ENCODE measurements at regions not wholly inside any gene's neighbourhood (a gene's known extent, or its start where the extent isn't known, plus 50 kb on each side); places are given as distances from the start of the nearest gene placed in this dataset.

- no peaks in the 10 kb centered on the region for H3K36me3 ChIP-seq (ENCODE audit: insufficient read depth)
- no peak overlapping the region for H3K27ac ChIP-seq (ENCODE audit: low read depth)
- H2AFZ ChIP-seq: no peak overlapping the region
- H3K79me2 ChIP-seq (replicated peaks; ENCODE audit: insufficient read depth): no peaks in the 10 kb centered on the region
- no peaks in the 10 kb centered on the region for H3F3A ChIP-seq (replicated peaks; ENCODE audit: low read depth)
- TF ChIP-seq POLR2AphosphoS5 (IDR thresholded peaks at IDR 0.05; ENCODE audit: low read depth) (no peak), EZH2 (IDR thresholded peaks at IDR 0.05; ENCODE audit: low read depth, unreplicated experiment) (no peak), EZH2phosphoT487 (IDR thresholded peaks at IDR 0.05; ENCODE audit: unreplicated experiment) (no peak), CTCF (conservative IDR thresholded peaks at IDR 0.05; ENCODE audit: low read depth in 2 of 2) (no peak), JUNB (IDR thresholded peaks at IDR 0.05; ENCODE audit: unreplicated experiment) (no peak), ETS1 (IDR thresholded peaks at IDR 0.05) (no peak), CREB1 (CRISPR knock-in tag; IDR thresholded peaks at IDR 0.05; ENCODE audit: low read depth) (no peak), ZNF331 (CRISPR knock-in tag; IDR thresholded peaks at IDR 0.05; ENCODE audit: low read depth) (no peak), STAT1 (IDR thresholded peaks at IDR 0.05; ENCODE audit: unreplicated experiment) (no peak), ZNF114 (CRISPR knock-in tag; IDR thresholded peaks at IDR 0.05) (no peak), NANOG (IDR thresholded peaks at IDR 0.05; ENCODE audit: borderline replicate concordance) (no peak), ZNF462 (CRISPR knock-in tag; IDR thresholded peaks at IDR 0.05) (no peak), REST (IDR thresholded peaks at IDR 0.05; ENCODE audit: unreplicated experiment) (no peak)
- Mint-ChIP-seq H3K36me3 (ENCODE audit: low read depth) (no peaks in the 10 kb centered on the region), H3K27ac (no peak overlapping the region), H3K4me3 (no peak overlapping the region), H3K27me3 (ENCODE audit: insufficient read depth, low read depth, poor library complexity) (no peaks in the 10 kb centered on the region), H3K9me3 (no peaks in the 10 kb centered on the region), H3K4me1 (peaks cover 9% of the 10 kb centered on the region; the same call in 2 of the 3 replicates)
- H4K20me1 ChIP-seq (replicated peaks; ENCODE audit: insufficient read depth): no peaks in the 10 kb centered on the region
- H3K4me1 ChIP-seq (ENCODE audit: insufficient read depth): no peaks in the 10 kb centered on the region
- no peaks in the 10 kb centered on the region for H3K9me2 ChIP-seq (ENCODE audit: insufficient read depth)
- ATAC-seq (no peak), DNase-seq (ENCODE audit: low spot score) (no peak)
- H3K4me3 ChIP-seq: no peak overlapping the region
- no peaks in the 10 kb centered on the region for H3K27me3 ChIP-seq (ENCODE audit: insufficient read depth)
- H3K4me2 ChIP-seq: no peak overlapping the region
These were observed 305.7 kb downstream of the ENC1 start for GRCh38 chr5:74334762-74335384.

Measured in GM23338 (cell line).